Uterus (tissue), 3 donors: ENCODE measurements at regions not wholly inside any gene's neighbourhood (a gene's known extent, or its start where the extent isn't known, plus 50 kb on each side); places are given as distances from the start of the nearest gene placed in this dataset.

Experiments
- DNase-seq, 2 donors: peaks; one replicate each; pipeline ENCODE4 v3.0.0-alpha.2; 2019 to 2020
- H3K27ac ChIP-seq, 2 donors: fragments of 200-600 bp; sonication (generic); 1 replicate in 1 of 2; 2 replicates in 1 of 2; pipeline ENCODE4 v1.5.1; 2016 to 2018
- H3K27me3 ChIP-seq, 2 donors: fragments of 200-600 bp; sonication (generic); one replicate each; pipeline ENCODE4 v1.5.1; 2018 to 2019; ENCODE audit warnings: control low read depth in 1 of 2
- H3K36me3 ChIP-seq, 2 donors: fragments of 200-600 bp; sonication (generic); one replicate each; pipeline ENCODE4 v1.5.1; 2019; ENCODE audit warnings: control low read depth in 1 of 2
- H3K4me1 ChIP-seq, 2 donors: fragments of 200-600 bp; sonication (generic); one replicate each; pipeline ENCODE4 v1.5.1; 2018 to 2019; ENCODE audit warnings: control low read depth in 1 of 2
- H3K4me3 ChIP-seq, 2 donors: fragments of 200-600 bp; sonication (generic); 1 replicate in 1 of 2; 2 replicates in 1 of 2; pipeline ENCODE4 v1.5.1; 2018 to 2019; ENCODE audit warnings: mild to moderate bottlenecking in 1 of 2
- H3K9me3 ChIP-seq, 2 donors: fragments of 200-600 bp; sonication (generic); one replicate each; pipeline ENCODE4 v1.5.1; 2019; ENCODE audit warnings: control low read depth in 1 of 2
- CTCF ChIP-seq, 4 experiments: fragments of 200-600 bp in 2 of 4; fragments of 450-650 bp in 2 of 4; sonication (generic) in 2 of 4; IDR thresholded peaks; one replicate each; pipeline ENCODE4 v1.5.1; 2016 to 2019; ENCODE audit warnings: antibody characterized with exemption in 4 of 4, mild to moderate bottlenecking in 2 of 4, moderate library complexity in 1 of 4
- POLR2A ChIP-seq, 2 donors: fragments of 450-650 bp; IDR thresholded peaks; one replicate each; pipeline ENCODE4 v1.6.1; 2016; ENCODE audit warnings: antibody characterized with exemption in 2 of 2, mild to moderate bottlenecking in 1 of 2, moderate library complexity in 1 of 2
- intact Hi-C: fragments of 100-400 bp; cut with DNase I; formaldehyde crosslinking; loops from one replicate; pipeline ENCODE4 v1.15.1; 2023; ENCODE audit warnings: low total_unique reads
- donor health status: DM: yes; HTN: yes; CAD: no.

- Histone ChIP-seq H3K4me3 (no peak overlapping the region), H3K27me3 (no peaks in the 10 kb centered on the region), H3K4me1 (no peaks in the 10 kb centered on the region), H3K27ac (no peak overlapping the region), H3K9me3 (no peaks in the 10 kb centered on the region), H3K36me3 (no peaks in the 10 kb centered on the region)
- DNase-seq, result no peak
- no peak for TF ChIP-seq CTCF (IDR thresholded peaks at IDR 0.05)
- no peak for TF ChIP-seq POLR2A (IDR thresholded peaks at IDR 0.05)
- intact Hi-C loops, result no loop called here
Measured at GRCh38 chr5:28156981-28157380, 1118.6 kb upstream of the CDH9 start.

DNA sequence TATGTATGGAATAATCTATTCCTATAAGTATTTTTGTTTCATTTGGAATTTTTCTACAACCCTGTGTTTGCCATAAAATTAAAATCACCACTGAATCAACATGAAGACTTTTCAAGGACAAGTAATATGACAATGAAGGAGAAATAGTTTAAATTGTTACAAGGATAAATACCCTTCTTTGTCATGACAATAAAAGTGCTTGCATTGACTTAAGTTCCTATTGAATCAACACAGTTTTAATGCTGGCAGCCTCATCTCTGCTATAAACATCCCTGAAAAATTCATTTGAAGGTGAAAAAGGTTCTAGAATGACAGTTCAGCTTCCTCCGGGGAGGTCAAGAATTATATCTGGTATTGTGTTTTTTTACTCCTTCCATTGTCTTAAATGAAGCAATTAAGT is 1105.1 kb upstream of the CDH9 start:
- Histone ChIP-seq H3K27ac (no peak overlapping the region), H3K4me1 (no peaks in the 10 kb centered on the region), H3K9me3 (no peaks in the 10 kb centered on the region), H3K27me3 (no peaks in the 10 kb centered on the region), H3K4me3 (no peak overlapping the region), H3K36me3 (no peaks in the 10 kb centered on the region)
- intact Hi-C loops, result no loop called here
- no peak for TF ChIP-seq POLR2A (IDR thresholded peaks at IDR 0.05)
- no peak for TF ChIP-seq CTCF (IDR thresholded peaks at IDR 0.05)
- DNase-seq, result no peak

- intact Hi-C loops, result no loop called here
- no peak for DNase-seq
- TF ChIP-seq POLR2A (IDR thresholded peaks at IDR 0.05), result no peak
Measured at GRCh38 chr5:28132151-28132550, 1093.8 kb upstream of the CDH9 start.

GRCh38 chr5:28117691-28118090 is 1079.3 kb upstream of the CDH9 start:
- no peaks in the 10 kb centered on the region for H3K4me1 ChIP-seq
- TF ChIP-seq CTCF (IDR thresholded peaks at IDR 0.05), result no peak
- no peak for TF ChIP-seq POLR2A (IDR thresholded peaks at IDR 0.05)
- no peak for DNase-seq
- no peak overlapping the region for H3K4me3 ChIP-seq
- intact Hi-C loops, result no loop called here
- H3K27ac ChIP-seq, result no peak overlapping the region
- no peaks in the 10 kb centered on the region for H3K27me3 ChIP-seq
- H3K9me3 ChIP-seq, result no peaks in the 10 kb centered on the region
- no peaks in the 10 kb centered on the region for H3K36me3 ChIP-seq

More at GRCh38 chr5:28132151-28132550, 1093.8 kb upstream of the CDH9 start:
- Histone ChIP-seq H3K4me1 (no peaks in the 10 kb centered on the region), H3K27ac (no peak overlapping the region), H3K27me3 (no peaks in the 10 kb centered on the region), H3K9me3 (no peaks in the 10 kb centered on the region), H3K36me3 (no peaks in the 10 kb centered on the region), H3K4me3 (no peak overlapping the region)

GRCh38 chr5:28117273-28117672 is 1078.9 kb upstream of the CDH9 start:
- intact Hi-C loops, result no loop called here
- no peak overlapping the region for H3K4me3 ChIP-seq
- H3K4me1 ChIP-seq, result peaks cover 0 to 4% of the 10 kb centered on the region in 2 donors
- H3K27me3 ChIP-seq, result no peaks in the 10 kb centered on the region
- no peak overlapping the region for H3K27ac ChIP-seq
- TF ChIP-seq CTCF (IDR thresholded peaks at IDR 0.05), result no peak
- TF ChIP-seq POLR2A (IDR thresholded peaks at IDR 0.05), result no peak
- no peaks in the 10 kb centered on the region for H3K36me3 ChIP-seq
- no peaks in the 10 kb centered on the region for H3K9me3 ChIP-seq
- DNase-seq, result no peak

- H3K36me3 ChIP-seq, result no peaks in the 10 kb centered on the region
- no peaks in the 10 kb centered on the region for H3K27me3 ChIP-seq
- TF ChIP-seq CTCF (IDR thresholded peaks at IDR 0.05) (no peak), POLR2A (IDR thresholded peaks at IDR 0.05) (no peak)
- peaks cover 0 to 4% of the 10 kb centered on the region in 2 donors for H3K4me1 ChIP-seq
- no peaks in the 10 kb centered on the region for H3K9me3 ChIP-seq
- H3K4me3 ChIP-seq, result no peak overlapping the region
- DNase-seq, result no peak
- no peak overlapping the region for H3K27ac ChIP-seq
- intact Hi-C loops, result no loop called here
Measured at GRCh38 chr5:28110781-28111180, 1072.4 kb upstream of the CDH9 start.
